GM21529 (cell line): ENCODE measurements at regions not wholly inside any gene's neighbourhood (a gene's known extent, or its start where the extent isn't known, plus 50 kb on each side); places are given as distances from the start of the nearest gene placed in this dataset.

Source experiments
- ATAC-seq: cut with Tn5 transposase; IDR thresholded peaks from one replicate; pipeline ENCODE4 v1.9.1; 2021; ENCODE audit not compliant: unreplicated experiment

GRCh38 chr9:111197256-111197655 is 132.8 kb downstream of the OR2K2 start:
- no peak for ATAC-seq

- no peak for ATAC-seq
Observed at GRCh38 chr9:111195766-111196165, 134.3 kb downstream of the OR2K2 start.

GRCh38 chr9:111193095-111193494 is 136.9 kb downstream of the OR2K2 start:
- ATAC-seq, result no peak

GRCh38 chr9:111192650-111193049 is 137.4 kb downstream of the OR2K2 start:
- ATAC-seq, result no peak

- ATAC-seq, result no peak
Observed at GRCh38 chr9:111190347-111190746, 139.7 kb downstream of the OR2K2 start.

- ATAC-seq, result no peak
Observed at GRCh38 chr9:111187376-111187775, 142.6 kb downstream of the OR2K2 start.

GRCh38 chr9:111186021-111186530 is 143.9 kb downstream of the OR2K2 start:
- ATAC-seq, result no peak

- no peak for ATAC-seq
Observed at GRCh38 chr9:111180811-111181210, 142.5 kb upstream of the LPAR1 start.

GRCh38 chr9:111179577-111179976 is 141.3 kb upstream of the LPAR1 start:
- no peak for ATAC-seq

- ATAC-seq, result no peak
Observed at GRCh38 chr9:111178331-111179055, 140.2 kb upstream of the LPAR1 start.

- no peak for ATAC-seq
Observed at GRCh38 chr9:111176511-111176910, 138.2 kb upstream of the LPAR1 start.

GRCh38 chr9:111175350-111175749 is 137.1 kb upstream of the LPAR1 start:
- no peak for ATAC-seq

- ATAC-seq, result no peak
Observed at GRCh38 chr9:111167341-111167740, 129.1 kb upstream of the LPAR1 start.

- no peak for ATAC-seq
Observed at GRCh38 chr9:111163716-111164389, 125.6 kb upstream of the LPAR1 start.

GRCh38 chr9:111162026-111162425 is 123.8 kb upstream of the LPAR1 start:
- no peak for ATAC-seq

- no peak for ATAC-seq
Observed at GRCh38 chr9:111161015-111161415, 122.7 kb upstream of the LPAR1 start.

GRCh38 chr9:111158999-111159398 is 120.7 kb upstream of the LPAR1 start:
- ATAC-seq, result no peak

GRCh38 chr9:111158363-111158762 is 120.1 kb upstream of the LPAR1 start:
- no peak for ATAC-seq

GRCh38 chr9:111154081-111154562 is 115.9 kb upstream of the LPAR1 start:
- ATAC-seq, result no peak

GRCh38 chr9:111152614-111153406 is 114.5 kb upstream of the LPAR1 start:
- no peak for ATAC-seq

GRCh38 chr9:111151537-111151936 is 113.3 kb upstream of the LPAR1 start:
- no peak for ATAC-seq
